IMR-90 (cell line): ENCODE measurements at regions not wholly inside any gene's neighbourhood (a gene's known extent, or its start where the extent isn't known, plus 50 kb on each side); places are given as distances from the start of the nearest gene placed in this dataset.

Source experiments
- ATAC-seq: fragments of 200-7000 bp; cut with Tn5 transposase; 2 replicates; pipeline ENCODE4 v1.9.1; 2020; ENCODE audit warnings: low read depth, mild to moderate bottlenecking, moderate library complexity
- BruUV-seq: library from RNA; stranded (reverse); fragments of 400-500 nt; replicated peaks from 2 replicates; lab custom pipeline; 2021; lab: Mats Ljungman, UMichigan
- CTCF ChIA-PET: fragments of 300-600 bp; formaldehyde crosslinking; extraction: SDS; loops from one replicate; lab custom pipeline; 2021; ENCODE audit warnings: antibody characterized with exemption; lab: Yijun Ruan, JAX
- POLR2A ChIA-PET: fragments of 300-600 bp; sonication (Branson Sonifier 250); formaldehyde crosslinking; loops from one replicate; lab custom pipeline; 2022; ENCODE audit warnings: antibody characterized with exemption; ENCODE audit not compliant: unreplicated experiment; lab: Charles Lee
- DNase-seq: peaks from one replicate; pipeline ENCODE4 v3.0.0; 2013
- H2AFZ ChIP-seq: replicated peaks from 2 replicates; pipeline ENCODE3; 2013; ENCODE audit warnings: low read length, mild to moderate bottlenecking; ENCODE audit not compliant: poor library complexity
- H2AK5ac ChIP-seq: 2 replicates; pipeline ENCODE4 v1.6.1; 2013; ENCODE audit warnings: low read depth, low read length, inconsistent platforms
- H2AK9ac ChIP-seq: replicated peaks from 2 replicates; pipeline ENCODE3; 2013; ENCODE audit warnings: mild to moderate bottlenecking, low read depth, low read length, moderate library complexity; ENCODE audit not compliant: poor library complexity
- H2BK120ac ChIP-seq: 2 replicates; pipeline ENCODE4 v1.6.1; 2013; ENCODE audit warnings: low read depth, low read length, inconsistent platforms
- H2BK15ac ChIP-seq: 3 replicates; pipeline ENCODE4 v1.6.1; 2013; ENCODE audit warnings: low read depth, low read length, inconsistent platforms
- H2BK20ac ChIP-seq: 2 replicates; pipeline ENCODE4 v1.6.1; 2013; ENCODE audit warnings: low read depth, mild to moderate bottlenecking, inconsistent platforms, low read length, moderate library complexity
- H2BK5ac ChIP-seq: 2 replicates; pipeline ENCODE4 v1.6.1; 2013; ENCODE audit warnings: mild to moderate bottlenecking, low read depth, low read length, inconsistent platforms; ENCODE audit not compliant: poor library complexity, severe bottlenecking
- H3K14ac ChIP-seq: replicated peaks from 2 replicates; pipeline ENCODE4 v1.6.1; 2013; ENCODE audit warnings: low read depth, low read length, inconsistent platforms
- H3K18ac ChIP-seq: 2 replicates; pipeline ENCODE4 v1.6.1; 2013; ENCODE audit warnings: low read depth, low read length, control low read depth
- H3K23ac ChIP-seq: 2 replicates; pipeline ENCODE4 v1.6.1; 2013; ENCODE audit warnings: low read depth, low read length, inconsistent platforms
- H3K27ac ChIP-seq: 2 replicates; pipeline ENCODE4 v1.5.1; 2013; ENCODE audit warnings: mild to moderate bottlenecking, control low read depth, low read length; ENCODE audit not compliant: insufficient read depth
- H3K27me3 ChIP-seq: 2 replicates; pipeline ENCODE4 v1.6.1; 2013; ENCODE audit warnings: low read length; ENCODE audit not compliant: control insufficient read depth, insufficient read depth
- H3K36me3 ChIP-seq: 2 replicates; pipeline ENCODE4 v1.6.1; 2013; ENCODE audit warnings: low read length, mixed read lengths; ENCODE audit not compliant: control insufficient read depth, insufficient read depth
- H3K4ac ChIP-seq: 2 replicates; pipeline ENCODE4 v1.6.1; 2013; ENCODE audit warnings: low read depth, low read length, inconsistent platforms
- H3K4me1 ChIP-seq: 2 replicates; pipeline ENCODE4 v1.6.1; 2013; ENCODE audit warnings: low read length, mixed read lengths; ENCODE audit not compliant: control insufficient read depth, insufficient read depth
- H3K4me2 ChIP-seq: 2 replicates; pipeline ENCODE4 v1.6.1; 2013; ENCODE audit warnings: low read depth, mild to moderate bottlenecking, control low read depth, low read length, moderate library complexity
- H3K4me3 ChIP-seq: 2 replicates; pipeline ENCODE4 v1.5.1; 2013; ENCODE audit warnings: low read depth, mild to moderate bottlenecking, control low read depth, low read length, moderate library complexity; ENCODE audit not compliant: insufficient read depth
- H3K56ac ChIP-seq: 2 replicates; pipeline ENCODE4 v1.6.1; 2013; ENCODE audit warnings: low read length, inconsistent platforms; ENCODE audit not compliant: insufficient read depth; ENCODE audit errors: extremely low read depth
- H3K79me1 ChIP-seq, 2 experiments: 2 replicates each; pipeline ENCODE4 v1.6.1; 2013; ENCODE audit warnings: low read length in 2 of 2, inconsistent platforms in 1 of 2, low read depth in 1 of 2
- H3K9ac ChIP-seq: 2 replicates; pipeline ENCODE4 v1.6.1; 2013; ENCODE audit warnings: low read depth, low read length, control low read depth
- H3K9me1 ChIP-seq: 2 replicates; pipeline ENCODE4 v1.6.1; 2013; ENCODE audit warnings: low read length, inconsistent platforms; ENCODE audit not compliant: insufficient read depth
- H3K9me3 ChIP-seq: 2 replicates; pipeline ENCODE4 v1.6.1; 2013; ENCODE audit warnings: low read length; ENCODE audit not compliant: control insufficient read depth, insufficient read depth
- H4K20me1 ChIP-seq: 2 replicates; pipeline ENCODE4 v1.6.1; 2013; ENCODE audit warnings: low read length, inconsistent platforms; ENCODE audit not compliant: insufficient read depth
- H4K5ac ChIP-seq: 2 replicates; pipeline ENCODE4 v1.6.1; 2013; ENCODE audit warnings: mild to moderate bottlenecking, low read depth, low read length, control low read depth
- H4K8ac ChIP-seq, 2 experiments: 2 replicates each; pipeline ENCODE4 v1.6.1; 2013; ENCODE audit warnings: low read depth in 2 of 2, low read length in 2 of 2, control low read depth in 1 of 2, inconsistent platforms in 1 of 2
- H4K91ac ChIP-seq: 2 replicates; pipeline ENCODE4 v1.6.1; 2013; ENCODE audit warnings: low read depth, low read length, inconsistent platforms; ENCODE audit not compliant: insufficient read depth
- RAD21 ChIP-seq: IDR thresholded peaks from 2 replicates; pipeline ENCODE4 v1.6.1; 2012; ENCODE audit warnings: low read length, improper control_type of control experiment
- WGBS, 2 experiments: methylation state at CpG; one replicate each; pipeline versions ENCODE4 v1.1.5 to v1.1.7; 2013; ENCODE audit warnings: missing lambda C conversion rate in 2 of 2; ENCODE audit not compliant: insufficient read length in 1 of 2; ENCODE audit errors: extremely low coverage in 2 of 2; 5-methylcytosine and 5-hydroxymethylcytosine counted together
- dilution Hi-C: fragments of 300-500 bp; cut with HindIII; formaldehyde crosslinking; loops from one replicate; pipeline ENCODE4 v1.14.3; 2018; ENCODE audit warnings: low sequenced_read_pairs; ENCODE audit not compliant: unreplicated experiment
- in situ Hi-C: fragments of 300-500 bp; cut with MboI; formaldehyde crosslinking; loops from 3 replicates; pipeline ENCODE4 v1.14.3; 2019; ENCODE audit warnings: low sequenced_read_pairs, inconsistent platforms, mixed read lengths
- intact Hi-C: fragments of 100-400 bp; cut with micrococcal nuclease; formaldehyde crosslinking; loops from 2 replicates; pipeline ENCODE4 v1.10.0; 2022

DNA sequence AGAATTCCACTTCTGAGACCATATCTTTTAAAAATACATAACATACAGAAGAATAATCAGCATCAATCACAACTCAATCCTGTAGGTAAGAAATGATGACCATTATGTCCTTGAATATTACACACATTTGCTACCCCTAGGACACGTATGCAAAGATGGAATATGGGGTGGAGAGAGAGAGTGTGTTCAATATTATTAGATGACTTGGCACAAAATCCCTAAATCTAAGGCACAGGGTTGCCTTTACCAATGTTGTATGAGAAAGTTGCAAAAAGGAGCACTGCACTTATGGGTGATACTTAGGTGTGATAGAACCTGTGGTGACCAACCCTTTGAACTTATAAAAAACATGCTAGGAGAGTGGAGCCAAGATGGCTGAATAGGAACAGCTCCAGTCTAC is 326.2 kb upstream of the FSHR start:
- no peaks in the 10 kb centered on the region for H4K20me1 ChIP-seq
- H3K4me2 ChIP-seq, result no peak overlapping the region
- no peaks in the 10 kb centered on the region for H3K4me1 ChIP-seq
- POLR2A ChIA-PET, result no interaction called here
- H3K9me1 ChIP-seq, result no peaks in the 10 kb centered on the region
- H3K9ac ChIP-seq, result no peak overlapping the region
- no TSS peak for BruUV-seq
- ATAC-seq (no peak), DNase-seq (no peak)
- no peak overlapping the region for H3K4me3 ChIP-seq
- no peaks in the 10 kb centered on the region for H3K79me1 ChIP-seq
- H4K91ac ChIP-seq, result no peak overlapping the region
- no peak overlapping the region for H2BK5ac ChIP-seq
- H4K8ac ChIP-seq, result no peak overlapping the region
- no peak overlapping the region for H3K56ac ChIP-seq
- H3K27me3 ChIP-seq, result no peaks in the 10 kb centered on the region
- intact Hi-C loops, result no loop called here
- no CpG with 5 or more reads among the region's 1 CpG for WGBS, 2 experiments
- H2BK15ac ChIP-seq, result no peak overlapping the region
- no peak overlapping the region for H2AK5ac ChIP-seq
- 0 out of 2 replicates have a peak, but pooled peaks cover 3% of the 10 kb centered on the region for H3K9me3 ChIP-seq
- no peak for TF ChIP-seq RAD21
- no peak overlapping the region for H2AFZ ChIP-seq
- dilution Hi-C loops, result no loop called here
- H3K14ac ChIP-seq, result no peak overlapping the region
- H3K27ac ChIP-seq, result no peak overlapping the region
- no peaks in the 10 kb centered on the region for H3K36me3 ChIP-seq
- CTCF ChIA-PET, result no interaction called here
- no peak overlapping the region for H2BK20ac ChIP-seq
- in situ Hi-C loops, result no loop called here
- H4K5ac ChIP-seq, result no peak overlapping the region
- no peak overlapping the region for H3K23ac ChIP-seq
- no peak overlapping the region for H3K4ac ChIP-seq
- H3K18ac ChIP-seq, result no peak overlapping the region
- no peak overlapping the region for H2BK120ac ChIP-seq
- H2AK9ac ChIP-seq, result no peak overlapping the region
